ENCODE measurements at regions not wholly inside any gene's neighbourhood (a gene's known extent, or its start where the extent isn't known, plus 50 kb on each side); places are given as distances from the start of the nearest gene placed in this dataset.
"Not testable (repeated sequence)": the region's sequence is repeated elsewhere in the genome, so short reads cannot be mapped to it uniquely, and the experiment has no call there.

GRCh38 chr6:76578746-76579145 is 506.3 kb upstream of the IMPG1 start:
- Mint-ChIP-seq H3K27me3 (ENCODE audit: insufficient read depth) (no peaks in the 10 kb centered on the region; the same call in 1 of the 2 replicates), H3K4me3 (no peak overlapping the region), H3K36me3 (ENCODE audit: low read depth) (no peaks in the 10 kb centered on the region), H3K9me3 (peaks cover 12% of the 10 kb centered on the region), H3K4me1 (ENCODE audit: low read depth) (no peaks in the 10 kb centered on the region), H3K27ac (no peak overlapping the region)
- TF ChIP-seq CTCF (IDR thresholded peaks at IDR 0.05) = no peak
- DNase-seq = no peak

- H3K27me3 Mint-ChIP-seq (ENCODE audit: insufficient read depth) = no peaks in the 10 kb centered on the region
- H3K4me3 Mint-ChIP-seq = no peak overlapping the region
- H3K4me1 Mint-ChIP-seq (ENCODE audit: low read depth) = no peaks in the 10 kb centered on the region
- no peak overlapping the region for H3K27ac Mint-ChIP-seq
- no peaks in the 10 kb centered on the region for H3K36me3 Mint-ChIP-seq (ENCODE audit: low read depth)
- H3K9me3 Mint-ChIP-seq = peaks cover 6% of the 10 kb centered on the region
- no peak for TF ChIP-seq CTCF (IDR thresholded peaks at IDR 0.05)
- DNase-seq = no peak
Observed at GRCh38 chr6:76574746-76575145, 502.3 kb upstream of the IMPG1 start.

- Mint-ChIP-seq H3K9me3 (peaks cover 33% of the 10 kb centered on the region), H3K4me1 (ENCODE audit: low read depth) (no peaks in the 10 kb centered on the region), H3K36me3 (ENCODE audit: low read depth) (no peaks in the 10 kb centered on the region), H3K4me3 (no peak overlapping the region), H3K27me3 (ENCODE audit: insufficient read depth) (no peaks in the 10 kb centered on the region), H3K27ac (no peak overlapping the region)
- DNase-seq = no peak
- no peak for TF ChIP-seq CTCF (IDR thresholded peaks at IDR 0.05)
Observed at GRCh38 chr6:76565932-76566331, 493.5 kb upstream of the IMPG1 start.

- H3K27ac Mint-ChIP-seq; H3K4me1 Mint-ChIP-seq (ENCODE audit: low read depth); H3K4me3 Mint-ChIP-seq; H3K36me3 Mint-ChIP-seq (ENCODE audit: low read depth); H3K27me3 Mint-ChIP-seq (ENCODE audit: insufficient read depth); DNase-seq: not testable (repeated sequence)
- H3K9me3 Mint-ChIP-seq = peaks cover 26% of the 10 kb centered on the region
Observed at GRCh38 chr6:76562371-76562770, 489.9 kb upstream of the IMPG1 start.

- not testable (repeated sequence) for H3K36me3 Mint-ChIP-seq (ENCODE audit: low read depth); H3K27me3 Mint-ChIP-seq (ENCODE audit: insufficient read depth); H3K27ac Mint-ChIP-seq; H3K4me3 Mint-ChIP-seq; DNase-seq; H3K4me1 Mint-ChIP-seq (ENCODE audit: low read depth)
- H3K9me3 Mint-ChIP-seq = peaks cover 22% of the 10 kb centered on the region
Observed at GRCh38 chr6:76560851-76561755, 488.6 kb upstream of the IMPG1 start.

- TF ChIP-seq CTCF (IDR thresholded peaks at IDR 0.05) = no peak
- peaks cover 2% of the 10 kb centered on the region; the same call in 1 of the 2 replicates for H3K27me3 Mint-ChIP-seq (ENCODE audit: insufficient read depth)
- peaks cover 17% of the 10 kb centered on the region for H3K9me3 Mint-ChIP-seq
- H3K4me3 Mint-ChIP-seq = no peak overlapping the region
- no peak overlapping the region for H3K27ac Mint-ChIP-seq
- no peaks in the 10 kb centered on the region for H3K4me1 Mint-ChIP-seq (ENCODE audit: low read depth)
- H3K36me3 Mint-ChIP-seq (ENCODE audit: low read depth) = no peaks in the 10 kb centered on the region; the same call in 1 of the 2 replicates
- DNase-seq = no peak
Observed at GRCh38 chr6:76553256-76553655, 480.8 kb upstream of the IMPG1 start.
